ENCODE measurements at regions not wholly inside any gene's neighbourhood (a gene's known extent, or its start where the extent isn't known, plus 50 kb on each side); places are given as distances from the start of the nearest gene placed in this dataset.

DNA sequence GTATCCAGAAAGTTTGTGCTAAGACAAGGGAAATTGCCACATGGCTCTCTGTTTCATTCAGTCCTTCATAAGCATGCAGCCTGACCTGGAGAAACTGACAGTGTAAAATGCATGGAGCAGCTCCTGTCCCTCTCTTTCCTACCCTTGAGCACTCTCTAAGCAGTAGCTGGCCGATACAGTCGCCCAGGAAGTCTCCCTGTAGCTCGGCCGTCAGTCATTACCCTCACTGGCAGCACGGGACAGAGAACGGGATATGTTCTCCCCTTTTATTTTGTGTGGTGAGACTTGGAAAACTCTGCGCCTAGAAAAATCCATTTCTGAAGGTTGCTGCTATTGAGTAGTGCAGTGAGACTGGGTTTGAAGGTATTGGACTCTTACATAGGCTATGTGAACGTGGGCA is 56.8 kb upstream of the KCNMB1 start:
- Histone ChIP-seq H3K27me3 (no peaks in the 10 kb centered on the region), H3K4me1 (no peaks in the 10 kb centered on the region), H3K36me3 (no peaks in the 10 kb centered on the region), H3K9me3 (peaks cover 0 to 10% (median 5%) of the 10 kb centered on the region in 4 donors), H3K27ac (replicated peaks in 1 of 4) (no peak overlapping the region), H3K4me3 (no peak overlapping the region)
- intact Hi-C loops (cut with DNase I), result no loop called here
- no peak for TF ChIP-seq CTCF (IDR thresholded peaks at IDR 0.05)
- no peak for TF ChIP-seq EP300 (IDR thresholded peaks at IDR 0.05)
- DNase-seq (ENCODE audit: extremely low spot score), result peak; percentile 42
- WGBS, result 84% methylated on average over 8 of the region's 8 CpGs

GRCh38 chr5:170444969-170445505 is 55.9 kb upstream of the KCNMB1 start:
- Histone ChIP-seq H3K27me3 (no peaks in the 10 kb centered on the region), H3K4me3 (no peak overlapping the region), H3K36me3 (no peaks in the 10 kb centered on the region), H3K27ac (replicated peaks in 1 of 4) (no peak overlapping the region), H3K9me3 (peaks cover 0 to 10% (median 5%) of the 10 kb centered on the region in 4 donors), H3K4me1 (no peaks in the 10 kb centered on the region)
- no peak for TF ChIP-seq CTCF (IDR thresholded peaks at IDR 0.05)
- TF ChIP-seq POLR2A (IDR thresholded peaks at IDR 0.05; ENCODE audit: low read depth), result no peak
- no peak for TF ChIP-seq POLR2AphosphoS5 (IDR thresholded peaks at IDR 0.05)
- no peak for TF ChIP-seq EP300 (IDR thresholded peaks at IDR 0.05)
- peak; percentile 86 for DNase-seq (ENCODE audit: extremely low spot score)
- intact Hi-C loops (cut with DNase I), result no loop called here
- WGBS, result 86% methylated on average over 9 of the region's 10 CpGs

DNA sequence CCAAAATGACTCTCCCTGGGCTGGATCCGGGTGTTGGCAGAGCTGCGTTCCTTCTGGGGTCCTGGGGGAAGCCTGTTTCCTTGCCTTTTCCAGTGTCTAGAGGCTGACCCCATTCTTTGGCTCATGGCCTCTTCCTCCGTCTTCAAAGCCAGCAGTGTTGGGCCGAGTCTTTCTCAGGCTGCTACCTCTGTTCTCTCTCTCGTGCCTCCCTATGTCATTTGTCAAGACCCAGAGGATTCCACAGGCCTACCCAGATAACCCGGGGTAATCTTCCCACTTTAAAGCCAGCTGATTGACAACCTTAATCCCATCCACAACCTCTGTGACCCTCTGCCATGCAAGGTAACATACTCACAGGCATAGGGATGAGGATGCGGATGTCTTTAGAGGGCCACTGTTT is 55.0 kb upstream of the KCNMB1 start:
- TF ChIP-seq CTCF (IDR thresholded peaks at IDR 0.05), result no peak
- no peak for TF ChIP-seq POLR2A (IDR thresholded peaks at IDR 0.05; ENCODE audit: low read depth)
- no peak for TF ChIP-seq POLR2AphosphoS5 (IDR thresholded peaks at IDR 0.05)
- TF ChIP-seq EP300 (IDR thresholded peaks at IDR 0.05), result no peak
- 90% methylated on average over 7 of the region's 7 CpGs for WGBS
- peak; percentile 79 for DNase-seq (ENCODE audit: extremely low spot score)
- Histone ChIP-seq H3K4me3 (no peak overlapping the region), H3K36me3 (no peaks in the 10 kb centered on the region), H3K27me3 (no peaks in the 10 kb centered on the region), H3K9me3 (peaks cover 0 to 10% (median 5%) of the 10 kb centered on the region in 4 donors), H3K4me1 (no peaks in the 10 kb centered on the region), H3K27ac (replicated peaks in 1 of 4) (no peak overlapping the region)
- intact Hi-C loops (cut with DNase I), result no loop called here

GRCh38 chr5:170443624-170444023 is 54.5 kb upstream of the KCNMB1 start:
- no peaks in the 10 kb centered on the region for H3K36me3 ChIP-seq
- peak; percentile 84 for DNase-seq (ENCODE audit: extremely low spot score)

More at GRCh38 chr5:170443624-170444023, 54.5 kb upstream of the KCNMB1 start:
- Histone ChIP-seq H3K27me3 (no peaks in the 10 kb centered on the region), H3K4me1 (no peaks in the 10 kb centered on the region), H3K4me3 (no peak overlapping the region), H3K27ac (replicated peaks in 1 of 4) (no peak overlapping the region), H3K9me3 (peaks cover 0 to 10% (median 5%) of the 10 kb centered on the region in 4 donors)
- intact Hi-C loops (cut with DNase I), result no loop called here
- TF ChIP-seq POLR2A (IDR thresholded peaks at IDR 0.05; ENCODE audit: low read depth) (no peak), EP300 (IDR thresholded peaks at IDR 0.05) (no peak), POLR2AphosphoS5 (IDR thresholded peaks at IDR 0.05) (no peak), CTCF (IDR thresholded peaks at IDR 0.05) (no peak)
- 86% methylated on average over 2 of the region's 2 CpGs for WGBS
